Stimulated activated CD8-positive, alpha-beta memory T cell treated with anti-CD3 and anti-CD28 coated beads, Interleukin-15, amount 100 ng/mL, for 4 hours (primary cell): ENCODE measurements at regions not wholly inside any gene's neighbourhood (a gene's known extent, or its start where the extent isn't known, plus 50 kb on each side); places are given as distances from the start of the nearest gene placed in this dataset.
"Not testable (repeated sequence)": the region's sequence is repeated elsewhere in the genome, so short reads cannot be mapped to it uniquely, and the experiment has no call there.

Experiments
- DNase-seq, 2 donors: peaks; one replicate each; pipeline ENCODE4 v3.0.0-alpha.2; 2020; ENCODE audit warnings: low read depth in 2 of 2

- no peak for DNase-seq
These were observed 135.2 kb upstream of the PREP start for GRCh38 chr6:105537981-105538578.

GRCh38 chr6:105536961-105537360 is 134.1 kb upstream of the PREP start:
- no peak for DNase-seq

DNA sequence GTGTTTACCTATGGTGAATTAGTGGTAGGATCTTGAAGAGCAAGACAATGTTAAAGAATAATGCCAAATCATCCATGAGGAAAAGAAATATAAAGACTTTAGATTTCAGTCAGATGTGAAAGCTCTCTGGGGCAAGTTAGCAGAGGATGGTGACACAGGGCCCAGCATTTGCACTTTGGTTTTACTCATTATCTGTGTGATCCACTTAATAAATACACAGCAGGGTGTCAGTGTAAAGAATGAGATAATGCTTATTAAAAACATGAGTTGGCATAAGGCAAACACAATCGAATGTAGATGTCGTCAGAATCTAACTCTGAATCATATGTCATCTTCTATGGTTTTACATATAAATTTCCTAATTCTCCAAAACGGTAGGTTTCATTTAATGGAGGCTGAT is 130.4 kb upstream of the PREP start:
- DNase-seq = no peak

- DNase-seq = no peak
These were observed 123.5 kb upstream of the PREP start for GRCh38 chr6:105526225-105526872.

DNA sequence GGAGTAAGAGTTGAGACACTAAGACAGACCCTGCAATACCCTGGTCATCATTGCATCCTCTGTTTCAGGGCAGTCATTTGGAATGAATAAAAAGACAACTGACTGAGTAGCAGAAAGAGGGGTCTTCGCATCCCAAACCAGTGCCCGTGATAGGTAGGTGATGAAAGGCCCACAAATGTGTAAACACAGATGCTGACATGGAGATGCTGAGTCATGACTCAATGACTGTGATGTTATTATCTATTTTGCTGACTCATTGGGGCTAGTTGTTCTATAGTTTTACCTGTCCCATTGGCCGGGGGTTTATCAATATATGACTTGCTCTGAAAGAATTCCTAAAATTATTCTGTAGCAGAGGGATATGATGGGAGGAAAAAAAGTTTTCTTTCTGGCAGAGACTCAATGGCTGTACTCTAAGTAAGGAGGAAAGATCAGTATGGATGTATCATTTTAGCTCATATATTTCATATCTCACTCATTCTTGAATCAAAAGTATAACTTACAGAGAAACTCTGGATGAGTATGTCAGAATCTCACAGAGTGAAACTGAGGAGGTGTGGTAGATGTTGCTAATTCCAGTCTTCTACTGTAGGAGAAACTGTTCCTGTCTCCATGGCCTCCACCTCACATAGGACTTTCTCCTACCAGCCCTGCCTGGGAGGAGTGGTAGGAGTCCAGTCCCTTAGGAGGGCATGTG is 119.9 kb upstream of the PREP start:
- no peak for DNase-seq

- DNase-seq = no peak
These were observed 117.1 kb upstream of the PREP start for GRCh38 chr6:105519954-105520353.

- DNase-seq = not testable (repeated sequence)
These were observed 116.1 kb upstream of the PREP start for GRCh38 chr6:105518993-105519392.

GRCh38 chr6:105515054-105515453 is 112.2 kb upstream of the PREP start:
- DNase-seq = no peak

- no peak for DNase-seq
These were observed 111.4 kb upstream of the PREP start for GRCh38 chr6:105514306-105514705.

GRCh38 chr6:105511639-105512038 is 108.8 kb upstream of the PREP start:
- no peak for DNase-seq

DNA sequence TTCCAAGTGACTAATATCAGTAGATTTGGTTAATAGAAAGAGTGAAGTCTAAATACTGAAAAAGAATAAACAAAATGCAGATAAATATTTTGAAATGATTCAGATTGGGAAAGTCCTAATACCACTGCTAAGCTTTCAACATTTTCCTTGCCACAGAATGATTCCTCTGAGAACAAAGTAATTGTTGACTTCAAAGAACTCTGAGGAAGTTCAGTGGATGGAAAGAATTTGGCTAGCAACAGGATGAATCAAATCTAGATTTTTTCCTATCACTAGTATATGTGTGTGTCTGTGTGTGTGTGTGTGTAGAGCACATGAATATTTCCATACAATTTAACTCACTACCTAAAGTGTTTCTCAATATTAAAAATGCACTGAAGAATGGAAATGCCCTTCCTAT is 107.9 kb upstream of the PREP start:
- DNase-seq = no peak

- DNase-seq = no peak
These were observed 106.8 kb upstream of the PREP start for GRCh38 chr6:105509506-105510331.

DNA sequence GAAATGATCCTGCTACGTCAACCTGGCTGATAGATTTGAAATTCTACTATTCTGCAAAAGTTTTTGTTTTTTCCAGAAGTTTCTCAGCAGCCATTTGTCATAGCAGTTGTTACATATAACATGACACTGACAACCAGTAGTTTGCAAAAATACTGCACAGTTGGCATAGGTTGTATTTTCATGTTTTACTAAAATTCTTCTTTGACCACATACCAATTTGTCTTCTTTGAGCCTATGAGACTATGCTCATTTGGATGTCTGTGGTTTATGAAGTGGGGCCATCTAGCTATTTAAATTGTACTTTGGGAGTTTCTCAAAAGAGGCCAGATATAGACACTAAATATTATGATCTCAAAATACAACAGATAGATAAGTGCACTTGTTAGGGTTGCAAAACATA is 104.9 kb upstream of the PREP start:
- no peak for DNase-seq

- no peak for DNase-seq
These were observed 101.8 kb upstream of the PREP start for GRCh38 chr6:105504706-105505105.

DNA sequence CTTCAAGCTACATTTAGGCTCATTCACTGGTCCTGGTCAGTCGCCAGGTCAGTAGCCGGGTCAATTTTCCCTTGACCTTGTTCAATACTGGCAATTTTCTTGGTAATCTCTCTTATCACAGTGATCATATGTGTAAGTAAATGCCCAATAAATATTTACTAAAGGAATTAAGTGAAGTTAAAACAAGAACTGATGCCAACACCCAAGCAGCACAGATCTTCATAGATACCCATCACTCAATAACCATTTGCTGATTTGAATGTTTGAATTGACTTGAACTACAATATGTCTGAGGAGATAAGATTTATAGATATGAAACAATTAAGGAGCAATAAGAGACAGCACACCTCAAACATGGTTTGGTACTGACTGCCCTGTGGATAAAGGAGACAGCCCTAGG is 100.8 kb upstream of the PREP start:
- DNase-seq = no peak

- DNase-seq = no peak
These were observed 99.0 kb upstream of the PREP start for GRCh38 chr6:105501826-105502344.

DNA sequence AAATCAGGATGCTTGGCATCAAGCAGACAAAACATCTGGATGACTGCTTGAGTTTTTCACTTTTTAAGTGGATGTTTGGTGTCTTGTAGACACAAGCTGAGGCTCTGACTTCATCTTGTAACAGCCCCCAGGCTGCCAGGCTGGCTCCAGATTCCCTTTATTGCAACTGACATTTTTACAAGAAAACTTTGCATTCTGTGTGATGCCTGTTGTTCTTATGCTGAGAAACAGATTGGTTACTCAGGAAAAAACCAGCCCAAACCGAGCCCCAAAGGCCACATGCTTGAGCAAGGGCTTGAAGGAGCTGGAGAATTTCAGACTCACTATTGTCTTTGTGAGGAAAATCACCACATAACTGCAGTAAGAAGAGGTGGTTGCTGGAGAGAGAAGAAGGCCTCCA is 98.4 kb upstream of the PREP start:
- DNase-seq = no peak

GRCh38 chr6:105500693-105501092 is 97.8 kb upstream of the PREP start:
- no peak for DNase-seq

DNA sequence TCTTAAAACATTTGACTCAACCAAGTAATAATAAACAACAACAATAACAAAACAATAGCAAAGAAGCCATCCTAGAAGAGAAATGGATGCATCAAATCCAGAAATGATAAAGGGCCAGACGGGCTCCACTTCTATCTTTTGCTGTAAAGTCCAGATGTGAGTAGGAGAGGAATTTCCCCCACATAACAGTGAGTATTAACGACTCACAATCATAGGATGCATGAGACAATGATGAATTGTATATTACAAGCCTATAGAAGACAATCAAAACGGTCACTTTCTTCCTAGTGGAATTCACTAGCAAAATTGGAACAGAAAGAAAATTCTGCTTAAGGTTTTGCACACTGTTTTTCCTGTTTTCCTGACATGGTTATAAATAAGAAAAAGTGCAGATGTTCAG is 97.0 kb upstream of the PREP start:
- no peak for DNase-seq

DNA sequence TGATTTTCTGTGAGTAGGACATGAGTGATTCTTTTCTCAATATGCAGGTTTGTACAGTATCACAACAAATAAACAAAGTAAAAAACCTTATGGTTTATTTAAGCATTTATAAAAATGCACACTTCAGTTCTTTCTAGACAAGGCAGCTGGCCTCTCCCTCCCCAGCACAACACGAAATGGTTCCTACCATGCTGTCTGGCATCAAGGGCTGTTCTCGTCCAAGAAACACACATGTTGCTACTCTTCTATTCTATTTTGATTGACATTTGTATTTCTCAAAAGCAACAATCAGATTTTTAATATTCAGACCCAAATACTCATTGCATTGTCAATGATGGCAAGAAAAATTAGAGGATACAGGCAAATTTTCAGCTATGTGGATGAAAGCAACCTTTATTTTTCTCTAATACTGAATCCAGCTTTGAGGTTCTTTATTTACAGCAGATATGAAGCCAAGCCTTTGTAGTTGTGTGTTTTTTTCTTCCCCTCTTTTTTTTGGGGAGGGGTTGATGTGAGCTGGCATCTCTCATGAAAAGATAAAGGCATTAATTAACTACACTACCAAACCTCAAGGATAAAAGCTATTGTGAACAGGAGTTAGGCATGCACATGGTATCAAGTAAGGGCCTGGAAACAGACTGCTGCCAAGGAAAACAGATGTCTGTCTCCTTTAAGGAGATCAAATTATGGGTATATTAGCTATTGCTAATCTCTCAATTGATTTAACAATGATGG is 96.4 kb upstream of the PREP start:
- DNase-seq = no peak

DNA sequence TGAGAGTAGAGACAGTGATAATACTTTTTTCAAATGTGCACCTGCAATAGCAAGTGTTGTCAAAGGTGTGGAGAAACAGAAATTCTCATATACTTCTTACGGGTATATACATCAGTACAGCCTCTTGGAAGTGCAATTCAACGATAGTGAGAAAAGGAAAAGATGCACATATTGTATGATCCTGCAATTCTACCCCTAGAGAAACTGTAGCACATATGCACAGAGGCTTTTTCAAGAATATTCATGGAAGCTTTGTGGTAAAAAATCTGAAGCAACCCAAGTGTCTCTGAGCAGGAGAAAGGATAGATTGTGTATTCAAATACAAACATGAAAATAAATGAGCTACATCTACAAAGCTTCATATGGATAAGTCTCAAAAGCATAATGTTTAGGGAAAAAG is 94.7 kb upstream of the PREP start:
- no peak for DNase-seq

DNA sequence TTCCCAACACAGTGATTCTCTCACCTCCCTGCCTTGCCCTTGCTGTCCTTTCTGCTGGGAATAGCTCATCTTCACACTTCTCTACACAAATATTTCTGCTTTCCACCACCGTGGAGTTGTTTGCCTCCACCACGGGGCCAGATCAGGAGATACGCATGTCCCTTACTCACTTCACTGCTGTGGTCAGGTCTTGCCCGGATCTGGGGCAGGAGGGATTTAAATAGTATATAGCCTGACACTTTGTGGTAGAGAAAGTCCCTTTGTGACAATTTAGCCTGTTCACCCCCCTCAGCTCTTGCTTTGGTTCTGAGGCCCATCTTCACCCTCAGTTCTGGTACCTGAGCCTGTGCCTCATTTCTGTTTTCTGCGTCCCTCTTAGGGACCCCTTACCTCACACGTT is 92.6 kb upstream of the PREP start:
- no peak for DNase-seq
